ENCODE measurements at regions not wholly inside any gene's neighbourhood (a gene's known extent, or its start where the extent isn't known, plus 50 kb on each side); places are given as distances from the start of the nearest gene placed in this dataset.

DNA sequence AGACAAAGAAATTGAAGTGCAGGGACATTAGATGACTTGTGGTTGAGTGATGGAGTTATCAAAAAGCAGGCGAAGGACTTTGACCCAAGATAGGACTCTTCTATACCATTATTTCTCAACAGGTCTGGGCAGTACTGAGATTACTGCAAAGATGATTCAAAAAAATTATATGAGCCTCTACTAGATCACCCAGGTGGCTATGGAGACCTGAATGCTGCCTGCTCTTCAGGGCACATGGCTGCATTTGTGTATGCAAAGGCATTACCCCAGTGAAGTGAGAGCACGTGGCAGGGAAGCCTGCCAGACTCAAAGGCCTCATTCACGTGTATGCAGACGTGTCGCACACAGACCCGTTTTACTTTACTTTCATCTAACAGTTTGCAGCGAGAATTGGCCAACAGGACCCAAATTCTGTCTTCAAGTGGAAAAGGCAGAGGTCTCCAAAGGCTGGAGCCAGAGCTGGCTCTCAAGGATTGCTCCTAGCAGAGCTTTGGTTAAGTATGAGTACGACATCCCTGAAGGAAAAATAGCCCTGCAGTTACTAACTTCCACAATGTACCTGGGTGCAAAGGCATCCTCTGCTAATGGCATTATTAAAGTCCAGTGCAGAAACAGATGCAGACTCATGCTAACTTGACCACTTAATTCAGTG, 113.8 kb upstream of the ARMC2 start:
- no peak for DNase-seq (ENCODE audit: low spot score)

- no peak for DNase-seq (ENCODE audit: low spot score)
Measured at GRCh38 chr6:108735310-108736001, 112.8 kb upstream of the ARMC2 start.

- DNase-seq (ENCODE audit: low spot score): no peak
Measured at GRCh38 chr6:108736002-108736361, 112.2 kb upstream of the ARMC2 start.

GRCh38 chr6:108736832-108737231, 111.4 kb upstream of the ARMC2 start:
- DNase-seq (ENCODE audit: low spot score): no peak

DNA sequence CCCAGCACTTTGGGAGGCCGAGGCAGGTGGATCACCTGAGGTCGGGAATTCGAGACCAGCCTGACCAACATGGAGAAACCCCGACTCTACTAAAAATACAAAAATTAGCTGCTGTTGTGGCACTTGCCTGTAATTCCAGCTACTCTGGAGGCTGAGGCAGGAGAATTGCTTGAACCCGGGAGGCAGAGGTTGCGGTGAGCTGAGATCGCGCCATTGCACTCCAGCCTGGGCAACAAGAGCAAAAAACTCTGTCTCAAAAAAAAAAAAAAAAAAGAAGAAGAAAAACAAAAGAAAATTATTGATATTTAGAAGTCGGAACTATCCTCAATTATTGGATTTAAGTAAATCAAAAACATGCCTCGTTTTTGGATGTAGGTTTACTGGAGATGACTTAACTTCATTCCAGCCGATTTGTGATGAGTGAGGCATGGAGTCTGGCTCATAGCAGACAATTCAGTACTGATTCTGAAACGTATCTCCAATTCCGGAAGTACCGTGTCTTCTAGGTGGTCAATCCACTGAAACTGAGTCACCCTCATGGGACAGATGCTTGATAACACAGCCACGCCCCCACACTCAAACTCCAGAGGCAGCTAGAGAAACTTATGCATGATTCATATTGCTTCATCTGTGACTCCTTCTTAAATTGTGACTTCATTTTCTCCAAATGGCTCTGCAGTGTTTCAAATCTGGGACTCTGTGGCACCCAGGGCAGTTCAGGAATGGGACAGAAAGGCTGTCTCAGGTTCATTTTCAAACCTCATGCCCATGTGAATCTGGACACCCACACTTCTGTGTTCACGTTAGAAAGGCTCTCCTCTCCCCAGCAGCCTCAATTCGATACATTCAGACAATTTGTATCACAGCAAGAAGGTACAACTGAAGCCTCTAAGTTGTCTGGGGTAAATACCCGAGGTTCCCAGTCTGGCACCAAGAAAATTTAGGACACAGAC, 110.4 kb upstream of the ARMC2 start:
- DNase-seq (ENCODE audit: low spot score): no peak

DNA sequence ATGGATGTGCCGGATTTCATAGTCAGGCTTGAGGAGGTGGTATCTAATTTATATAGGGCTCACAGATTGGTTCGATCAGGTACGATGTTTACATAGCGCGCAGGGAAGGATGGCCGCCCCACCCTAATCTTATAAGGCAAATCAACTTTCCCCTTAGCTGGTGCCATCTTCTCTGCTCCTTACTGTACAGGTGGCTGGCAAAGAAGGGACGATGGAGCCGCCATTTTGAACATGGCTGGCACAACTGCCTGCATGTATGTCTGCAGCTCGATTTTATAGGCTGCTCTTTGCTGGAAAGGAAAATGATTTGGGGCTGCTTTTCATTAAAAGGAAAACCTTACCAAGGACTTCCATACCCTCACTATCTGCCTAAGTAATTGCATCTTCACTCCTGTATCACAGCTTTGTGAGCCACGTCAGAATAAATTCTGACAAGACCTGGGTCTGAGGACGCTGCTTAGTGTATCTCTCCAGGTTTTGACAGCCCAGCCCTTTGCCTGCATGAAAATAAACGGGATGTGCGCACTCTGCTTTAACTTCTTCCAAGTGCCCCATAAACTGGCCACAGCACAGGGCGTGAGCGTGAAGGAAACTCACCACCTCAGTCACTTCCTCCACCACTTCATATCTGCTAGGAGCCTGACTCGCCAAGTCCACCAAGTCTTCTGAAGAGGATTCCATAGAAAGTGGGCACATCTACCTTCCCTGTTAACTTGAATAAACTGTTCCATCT, 109.4 kb upstream of the ARMC2 start:
- no peak for DNase-seq (ENCODE audit: low spot score)

DNA sequence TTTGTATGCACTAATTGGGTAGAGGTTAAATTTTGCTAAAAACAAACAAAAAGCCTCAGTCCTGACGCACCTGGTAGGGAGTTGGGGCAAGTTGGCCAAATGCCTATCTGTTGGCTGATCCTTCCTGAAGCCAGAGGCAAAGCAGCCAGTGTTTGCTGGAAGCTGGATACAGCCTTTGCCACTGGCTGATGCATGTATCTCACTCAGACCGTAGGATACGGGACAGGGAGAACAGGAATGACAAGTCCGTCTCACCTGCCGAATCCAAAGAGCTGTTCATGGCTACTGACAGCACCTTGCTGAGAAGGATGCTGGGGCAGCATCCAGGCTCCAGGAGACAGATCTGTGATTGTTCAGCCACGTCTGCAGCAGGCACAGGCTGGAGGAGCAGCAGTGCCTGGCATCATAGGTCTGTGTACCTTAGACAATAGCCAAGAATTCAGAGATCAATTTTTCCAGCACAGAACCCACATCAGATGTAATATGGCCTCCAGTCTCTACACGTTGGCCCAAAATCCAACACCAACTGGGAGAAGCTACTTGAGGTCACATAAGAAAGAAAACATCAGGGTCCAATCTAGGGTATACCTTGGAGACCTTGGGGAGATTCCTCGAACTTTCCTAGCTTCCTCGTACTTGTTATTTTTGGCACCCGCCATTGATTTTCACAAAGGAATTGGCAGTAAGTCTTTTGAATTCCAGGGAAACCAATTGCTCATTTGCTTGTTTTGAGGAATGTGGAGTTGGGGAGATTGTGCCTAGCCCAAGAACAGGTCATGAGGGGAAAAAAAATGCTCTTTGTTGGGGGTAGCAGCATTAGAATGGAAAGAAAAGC, 108.5 kb upstream of the ARMC2 start:
- no peak for DNase-seq (ENCODE audit: low spot score)

GRCh38 chr6:108741331-108741989, 106.8 kb upstream of the ARMC2 start:
- DNase-seq (ENCODE audit: low spot score): no peak

DNA sequence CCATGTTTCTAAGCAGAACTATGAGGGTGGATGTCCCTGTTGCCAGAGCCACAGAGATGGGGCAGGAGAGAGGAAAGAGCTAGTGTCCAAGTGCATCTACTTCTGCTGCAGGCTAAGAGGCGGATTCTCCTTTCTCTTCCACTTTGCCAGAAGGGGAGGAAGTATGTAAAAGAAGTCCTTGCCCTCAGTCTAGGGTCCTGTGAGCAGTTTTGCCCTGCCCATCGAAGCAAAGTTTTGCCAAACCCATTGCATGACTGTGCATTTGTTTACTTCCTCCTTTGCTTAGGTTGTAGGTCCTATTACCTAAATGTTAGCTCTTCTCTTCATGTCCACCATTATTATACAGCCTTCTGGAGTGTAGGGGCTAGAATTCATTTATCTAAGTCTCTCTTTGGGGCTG, 106.2 kb upstream of the ARMC2 start:
- DNase-seq (ENCODE audit: low spot score): no peak

- no peak for DNase-seq (ENCODE audit: low spot score)
Measured at GRCh38 chr6:108744244-108744972, 103.8 kb upstream of the ARMC2 start.

DNA sequence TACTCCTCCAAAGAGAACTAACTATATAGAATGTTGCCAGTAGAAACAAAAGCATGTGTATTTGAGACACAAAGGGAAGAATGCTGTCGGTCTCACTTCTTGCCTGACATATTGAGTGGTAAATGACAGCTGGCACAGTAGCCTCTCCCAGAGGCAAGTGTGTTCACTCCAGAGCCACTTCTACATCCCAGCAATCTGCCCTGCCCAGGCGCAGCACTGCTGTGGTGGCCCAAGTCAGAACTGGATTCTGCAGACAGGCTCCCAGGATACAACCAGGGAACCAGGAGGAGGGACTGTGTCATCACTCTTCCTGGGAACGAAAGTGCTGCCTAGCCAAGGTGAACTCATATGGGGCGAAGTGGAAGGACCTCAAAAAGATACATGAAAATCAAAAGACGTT, 103.2 kb upstream of the ARMC2 start:
- DNase-seq (ENCODE audit: low spot score): no peak

GRCh38 chr6:108745664-108746336, 102.4 kb upstream of the ARMC2 start:
- no peak for DNase-seq (ENCODE audit: low spot score)

- no peak for DNase-seq (ENCODE audit: low spot score)
Measured at GRCh38 chr6:108746366-108746765, 101.9 kb upstream of the ARMC2 start.

DNA sequence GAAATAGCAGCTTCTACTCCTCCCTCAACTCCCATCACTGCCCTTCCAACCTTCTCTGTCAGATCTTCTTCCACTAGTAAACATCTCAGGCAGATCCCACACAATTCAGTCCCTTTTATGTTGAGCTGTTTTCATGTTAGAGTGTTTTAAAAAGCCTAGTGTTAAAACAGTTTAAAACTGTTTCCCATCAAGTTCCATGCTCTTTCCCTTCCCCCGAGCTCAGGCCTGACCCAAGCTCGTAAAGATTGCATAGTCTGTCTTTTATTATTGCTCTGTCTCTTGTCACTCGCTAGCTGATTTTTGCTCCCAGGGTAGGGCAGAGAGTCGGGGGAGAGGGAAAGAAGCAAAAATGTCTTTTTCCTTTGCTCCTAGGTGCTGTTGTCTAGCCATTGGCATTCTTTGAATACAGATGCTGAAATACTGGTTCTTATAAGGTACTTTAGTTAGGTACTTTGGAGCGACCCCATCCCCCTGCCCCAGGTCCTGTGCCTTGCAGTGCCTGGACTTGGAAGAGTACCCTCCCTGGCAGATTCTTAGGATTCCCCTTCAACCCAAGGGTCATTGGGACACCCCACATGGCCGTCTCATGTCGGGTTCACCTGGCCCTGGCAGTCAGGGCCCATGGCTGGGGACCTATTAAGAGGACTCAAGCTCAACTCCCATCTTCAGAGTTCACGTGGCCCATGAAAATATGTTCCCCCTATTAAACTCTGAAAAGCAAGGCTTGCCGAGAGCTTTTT, 101.2 kb upstream of the ARMC2 start:
- no peak for DNase-seq (ENCODE audit: low spot score)

DNA sequence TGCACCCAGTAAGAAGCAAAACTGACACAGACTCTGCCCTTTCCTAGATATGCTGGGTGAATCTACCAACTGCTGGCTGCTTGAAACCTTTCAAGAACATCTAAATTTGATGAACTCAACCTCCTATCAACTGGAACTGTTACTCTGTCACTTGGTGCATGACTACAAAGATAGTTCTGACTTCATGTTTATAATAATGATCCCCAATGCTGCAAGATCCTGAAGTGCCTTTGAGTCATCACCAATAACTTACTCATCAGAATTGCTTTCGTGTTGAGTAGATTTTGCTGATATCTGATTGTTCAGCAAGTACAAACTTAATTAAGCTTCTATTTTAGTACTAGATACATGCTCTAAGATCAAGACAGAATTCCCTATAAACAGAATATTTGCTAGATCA, 100.2 kb upstream of the ARMC2 start:
- DNase-seq (ENCODE audit: low spot score): no peak

DNA sequence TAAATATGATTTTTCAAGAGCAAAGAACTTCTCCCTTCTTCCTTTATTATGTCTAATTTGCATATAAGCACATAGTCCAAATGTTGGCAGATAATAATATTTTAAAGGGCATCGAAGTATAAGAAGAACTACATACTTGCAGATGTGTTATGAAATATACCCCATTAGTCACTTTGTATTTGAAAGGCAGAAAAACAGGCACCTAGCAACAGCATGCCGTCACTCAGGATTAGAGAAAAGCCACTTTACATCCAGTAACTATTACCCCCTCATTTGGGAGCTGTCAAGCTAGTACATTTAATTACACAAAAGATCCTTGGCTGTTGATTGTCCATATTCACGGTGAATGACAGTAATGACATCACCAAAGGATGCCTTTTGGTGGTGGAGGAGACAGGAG, 99.3 kb upstream of the ARMC2 start:
- no peak for DNase-seq (ENCODE audit: low spot score)

DNA sequence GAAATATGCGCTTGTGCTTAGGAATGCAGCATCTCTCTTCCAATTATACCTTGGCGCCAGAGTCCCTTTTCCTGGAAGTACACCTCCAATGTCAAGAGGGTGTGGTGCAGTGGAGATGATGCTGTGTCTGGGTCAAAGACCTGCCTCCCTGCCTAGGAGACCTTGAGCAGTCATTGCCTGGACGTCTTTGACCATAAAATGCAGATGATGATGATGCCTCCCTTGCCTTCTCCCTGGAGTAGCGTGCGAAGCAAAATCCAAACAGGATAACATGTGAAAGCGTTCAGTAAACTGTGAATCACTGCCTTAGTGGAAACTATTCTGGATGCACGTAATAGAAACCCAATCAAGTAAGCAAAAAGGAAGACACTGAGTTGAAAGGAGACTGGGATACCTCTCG, 97.4 kb upstream of the ARMC2 start:
- DNase-seq (ENCODE audit: low spot score): no peak

DNA sequence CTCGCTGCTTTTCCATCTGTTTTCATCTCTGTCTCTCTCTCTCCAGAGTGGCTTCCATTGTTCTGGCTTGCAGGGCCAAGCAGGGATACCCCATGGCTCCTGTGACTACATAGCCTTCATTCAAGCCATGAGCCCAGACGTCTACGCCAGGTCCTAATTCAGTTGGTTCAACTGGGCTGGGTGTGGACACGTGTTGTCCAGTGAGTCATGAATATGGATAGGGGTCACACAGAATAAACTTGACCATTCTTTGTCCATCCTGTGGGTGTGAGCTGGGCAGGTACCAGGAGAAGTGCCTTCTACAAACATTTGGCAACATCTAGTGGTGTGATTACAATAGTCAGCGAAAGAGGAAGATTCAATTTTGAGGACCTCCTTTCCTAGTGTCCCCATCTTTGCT, 96.9 kb upstream of the ARMC2 start:
- DNase-seq (ENCODE audit: low spot score): no peak
